ENCODE measurements at regions not wholly inside any gene's neighbourhood (a gene's known extent, or its start where the extent isn't known, plus 50 kb on each side); places are given as distances from the start of the nearest gene placed in this dataset.

DNA sequence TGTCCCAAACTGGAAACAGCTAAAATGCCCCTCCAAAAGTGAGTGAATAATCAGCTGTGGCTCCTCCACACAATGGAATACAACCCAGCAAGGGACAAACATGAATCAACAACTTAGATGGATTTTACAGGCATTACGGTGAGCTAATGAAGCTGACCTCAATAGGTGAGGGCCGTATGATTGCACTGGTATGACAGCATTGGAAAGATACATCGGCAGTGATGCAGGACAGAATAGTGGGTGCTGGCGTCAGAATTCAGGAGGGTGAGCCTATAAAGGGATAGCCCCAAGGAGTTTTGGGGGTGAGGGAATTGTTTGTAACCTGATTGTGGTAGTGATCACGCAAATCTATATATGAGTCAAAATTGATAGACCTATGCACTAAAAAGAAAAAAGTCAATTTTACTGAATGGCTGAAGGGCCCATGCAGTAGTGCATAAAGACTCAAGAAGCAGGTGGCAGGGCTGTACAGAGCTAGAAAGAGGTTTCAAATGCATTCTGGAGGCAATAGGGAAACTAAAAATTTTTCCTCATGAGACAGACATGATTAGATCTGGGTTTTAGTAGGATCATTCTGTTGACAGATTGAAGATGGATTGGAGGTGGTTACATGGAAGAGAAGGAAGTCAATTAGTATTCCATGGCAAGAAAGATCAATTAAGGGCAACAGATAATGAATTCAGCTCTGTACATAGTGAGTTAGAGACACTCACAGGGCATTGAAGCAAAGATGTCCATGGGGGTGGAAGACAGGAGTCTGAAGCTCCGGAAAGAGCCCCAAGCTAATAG lies 90.8 kb downstream of the IRS2 start:
- Histone ChIP-seq H3K23me2 (ENCODE audit: insufficient read length, low read depth, low read length, poor library complexity, severe bottlenecking) (no peaks in the 10 kb centered on the region), H4K5ac (ENCODE audit: insufficient read length, low read depth, low read length) (no peak overlapping the region), H3K9me3 (ENCODE audit: control insufficient read depth, low read depth, low read length) (no peaks in the 10 kb centered on the region), H2BK15ac (ENCODE audit: low read depth, low read length) (no peak overlapping the region), H3T11ph (ENCODE audit: low read length) (no peak overlapping the region), H4K8ac (replicated peaks; ENCODE audit: insufficient read length, low read depth, low read length) (no peak overlapping the region), H3K79me2 (ENCODE audit: insufficient read depth, low read length) (no peaks in the 10 kb centered on the region), H3K4me1 (ENCODE audit: insufficient read depth, low read length) (no peaks in the 10 kb centered on the region; the same call in 1 of the 2 replicates), H3K56ac (ENCODE audit: insufficient read length, low read depth, low read length) (no peak overlapping the region), H3K23ac (ENCODE audit: insufficient read length, low read depth, low read length) (no peak overlapping the region), H2BK20ac (ENCODE audit: low read depth, low read length, poor library complexity, severe bottlenecking) (no peak overlapping the region), H4K20me1 (ENCODE audit: control insufficient read depth, insufficient read depth, insufficient read length) (no peaks in the 10 kb centered on the region), H3K79me1 (ENCODE audit: insufficient read depth, low read depth, low read length, poor library complexity, severe bottlenecking) (no peaks in the 10 kb centered on the region), H3K14ac (ENCODE audit: insufficient read depth, low read length) (no peak overlapping the region), H2BK5ac (ENCODE audit: insufficient read length, low read length) (no peak overlapping the region), H3K4me2 (ENCODE audit: insufficient read depth, insufficient read length, low read length) (no peak overlapping the region), H2BK120ac (ENCODE audit: low read depth, low read length, poor library complexity, severe bottlenecking) (no peak overlapping the region), H3K9ac (ENCODE audit: extremely low read depth, insufficient read length, low read length) (no peak overlapping the region), H3K18ac (ENCODE audit: insufficient read length, low read depth, low read length) (no peak overlapping the region), H3K27me3 (ENCODE audit: insufficient read depth, low read length) (no peaks in the 10 kb centered on the region), H3K27ac (ENCODE audit: insufficient read length, low read depth, low read length) (no peak overlapping the region), H2AFZ (ENCODE audit: low read length) (no peak overlapping the region), H2AK5ac (ENCODE audit: insufficient read length, low read length) (no peak overlapping the region), H4K91ac (ENCODE audit: insufficient read length, low read depth, low read length) (no peak overlapping the region), H2BK12ac (ENCODE audit: insufficient read length, low read depth, low read length) (no peak overlapping the region), H3K4ac (ENCODE audit: low read depth, low read length) (no peak overlapping the region)
- DNase-seq: no peak
- H3K4me1 Mint-ChIP-seq: peaks cover 0 to 6% of the 10 kb centered on the region in 2 experiments; a peak in 2 of 4 replicates
- H3K4me3 Mint-ChIP-seq: no peak overlapping the region
- no peaks in the 10 kb centered on the region for H3K36me3 Mint-ChIP-seq (ENCODE audit: insufficient read depth in 1 of 3, low read depth in 3 of 3)
- H3K27me3 Mint-ChIP-seq (ENCODE audit: low read depth): no peaks in the 10 kb centered on the region
- TF ChIP-seq, protein P1, sequence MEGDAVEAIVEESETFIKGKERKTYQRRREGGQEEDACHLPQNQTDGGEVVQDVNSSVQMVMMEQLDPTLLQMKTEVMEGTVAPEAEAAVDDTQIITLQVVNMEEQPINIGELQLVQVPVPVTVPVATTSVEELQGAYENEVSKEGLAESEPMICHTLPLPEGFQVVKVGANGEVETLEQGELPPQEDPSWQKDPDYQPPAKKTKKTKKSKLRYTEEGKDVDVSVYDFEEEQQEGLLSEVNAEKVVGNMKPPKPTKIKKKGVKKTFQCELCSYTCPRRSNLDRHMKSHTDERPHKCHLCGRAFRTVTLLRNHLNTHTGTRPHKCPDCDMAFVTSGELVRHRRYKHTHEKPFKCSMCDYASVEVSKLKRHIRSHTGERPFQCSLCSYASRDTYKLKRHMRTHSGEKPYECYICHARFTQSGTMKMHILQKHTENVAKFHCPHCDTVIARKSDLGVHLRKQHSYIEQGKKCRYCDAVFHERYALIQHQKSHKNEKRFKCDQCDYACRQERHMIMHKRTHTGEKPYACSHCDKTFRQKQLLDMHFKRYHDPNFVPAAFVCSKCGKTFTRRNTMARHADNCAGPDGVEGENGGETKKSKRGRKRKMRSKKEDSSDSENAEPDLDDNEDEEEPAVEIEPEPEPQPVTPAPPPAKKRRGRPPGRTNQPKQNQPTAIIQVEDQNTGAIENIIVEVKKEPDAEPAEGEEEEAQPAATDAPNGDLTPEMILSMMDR (conservative IDR thresholded peaks at IDR 0.05): no peak
- WGBS (ENCODE audit: extremely low coverage, insufficient read length, low lambda C conversion rate): no CpG with 5 or more reads among the region's 6 CpGs
- H3K9me3 Mint-ChIP-seq: no peaks in the 10 kb centered on the region
- peak overlapping the region in 1 of 3 experiments; percentile 81; a peak in 1 of 7 replicates for H3K27ac Mint-ChIP-seq

Data from H9 (cell line).